NCI-H128 (cell line): ENCODE measurements at regions not wholly inside any gene's neighbourhood (a gene's known extent, or its start where the extent isn't known, plus 50 kb on each side); places are given as distances from the start of the nearest gene placed in this dataset.

ENCODE experiments used
- DNase-seq: peaks from one replicate; lab custom pipeline; 2025; ENCODE audit not compliant: unreplicated experiment; lab: John Stamatoyannopoulos, UW

GRCh38 chr9:118459913-118460312 is 755.7 kb downstream of the TLR4 start:
- no peak for DNase-seq

- DNase-seq, result no peak
These were observed 759.2 kb downstream of the TLR4 start for GRCh38 chr9:118463419-118463818.

GRCh38 chr9:118473521-118473920 is 769.3 kb downstream of the TLR4 start:
- DNase-seq, result no peak

- DNase-seq, result no peak
These were observed 774.5 kb downstream of the TLR4 start for GRCh38 chr9:118478752-118479151.

GRCh38 chr9:118482306-118482705 is 778.1 kb downstream of the TLR4 start:
- DNase-seq, result no peak

GRCh38 chr9:118483677-118484076 is 779.5 kb downstream of the TLR4 start:
- no peak for DNase-seq

GRCh38 chr9:118503236-118503635 is 799.0 kb downstream of the TLR4 start:
- no peak for DNase-seq

- no peak for DNase-seq
These were observed 806.5 kb downstream of the TLR4 start for GRCh38 chr9:118510711-118511110.

- no peak for DNase-seq
These were observed 811.7 kb downstream of the TLR4 start for GRCh38 chr9:118515947-118516346.

GRCh38 chr9:118521261-118521660 is 817.1 kb downstream of the TLR4 start:
- no peak for DNase-seq

GRCh38 chr9:118522093-118523028 is 818.2 kb downstream of the TLR4 start:
- DNase-seq, result no peak

GRCh38 chr9:118527261-118527660 is 823.1 kb downstream of the TLR4 start:
- DNase-seq, result no peak

GRCh38 chr9:118529210-118529609 is 825.0 kb downstream of the TLR4 start:
- no peak for DNase-seq

- no peak for DNase-seq
These were observed 825.5 kb downstream of the TLR4 start for GRCh38 chr9:118529624-118530214.

- DNase-seq, result no peak
These were observed 828.4 kb downstream of the TLR4 start for GRCh38 chr9:118532592-118532991.

- no peak for DNase-seq
These were observed 828.9 kb downstream of the TLR4 start for GRCh38 chr9:118533101-118533500.

GRCh38 chr9:118533850-118534249 is 829.6 kb downstream of the TLR4 start:
- no peak for DNase-seq

- no peak for DNase-seq
These were observed 832.0 kb downstream of the TLR4 start for GRCh38 chr9:118536153-118536552.

GRCh38 chr9:118538959-118539358 is 830.3 kb downstream of the BRINP1 start:
- DNase-seq, result no peak

GRCh38 chr9:118553465-118553864 is 815.8 kb downstream of the BRINP1 start:
- no peak for DNase-seq

- no peak for DNase-seq
These were observed 814.2 kb downstream of the BRINP1 start for GRCh38 chr9:118554987-118555386.

GRCh38 chr9:118558026-118558425 is 811.2 kb downstream of the BRINP1 start:
- DNase-seq, result no peak
